H1 (cell line): ENCODE measurements at regions not wholly inside any gene's neighbourhood (a gene's known extent, or its start where the extent isn't known, plus 50 kb on each side); places are given as distances from the start of the nearest gene placed in this dataset.

Source experiments
- CTCF ChIA-PET: fragments of 300-600 bp; sonication (Branson Sonifier 250); formaldehyde crosslinking; loops from one replicate; lab custom pipeline; 2021; ENCODE audit not compliant: partially characterized antibody; lab: Charles Lee
- POLR2A ChIA-PET: fragments of 300-600 bp; sonication (Branson Sonifier 250); formaldehyde crosslinking; loops from one replicate; lab custom pipeline; 2021; ENCODE audit warnings: inconsistent platforms; ENCODE audit not compliant: partially characterized antibody; lab: Charles Lee
- DNase-seq, 2 experiments: peaks; one replicate each; pipeline versions ENCODE4 v3.0.0 to v3.0.0-alpha.2; 2010 to 2022; ENCODE audit warnings: low spot score in 2 of 2, low read depth in 1 of 2, mixed read lengths in 1 of 2
- FAIRE-seq: peaks from 2 replicates; lab custom pipeline; 2011; peaks lifted over from hg19 to GRCh38; lab: Jason Lieb, UNC
- H2AFZ ChIP-seq: 2 replicates; pipeline ENCODE4 v1.8.1; 2012; ENCODE audit warnings: low read length, inconsistent platforms
- H2AK5ac ChIP-seq: 2 replicates; pipeline ENCODE4 v1.6.1; 2013; ENCODE audit warnings: low read depth, low read length
- H2BK120ac ChIP-seq: replicated peaks from 2 replicates; pipeline ENCODE3; 2013; ENCODE audit warnings: low read depth, low read length, inconsistent platforms
- H2BK12ac ChIP-seq: 2 replicates; pipeline ENCODE4 v1.6.1; 2013; ENCODE audit warnings: low read depth, low read length
- H2BK15ac ChIP-seq: 2 replicates; pipeline ENCODE4 v1.6.1; 2013; ENCODE audit warnings: low read length
- H2BK20ac ChIP-seq: 2 replicates; pipeline ENCODE4 v1.6.1; 2013; ENCODE audit warnings: low read length
- H2BK5ac ChIP-seq: 2 replicates; pipeline ENCODE4 v1.6.1; 2013; ENCODE audit warnings: low read depth, low read length
- H3K14ac ChIP-seq: 2 replicates; pipeline ENCODE4 v1.6.1; 2013; ENCODE audit warnings: inconsistent platforms; ENCODE audit not compliant: insufficient read length
- H3K18ac ChIP-seq: 2 replicates; pipeline ENCODE4 v1.6.1; 2013; ENCODE audit warnings: low read length; ENCODE audit errors: extremely low read depth
- H3K23ac ChIP-seq: 2 replicates; pipeline ENCODE4 v1.6.1; 2013; ENCODE audit warnings: inconsistent platforms; ENCODE audit not compliant: insufficient read length
- H3K23me2 ChIP-seq: 2 replicates; pipeline ENCODE4 v1.6.1; 2013; ENCODE audit warnings: low read depth, low read length
- H3K27ac ChIP-seq: 2 replicates; pipeline ENCODE4 v1.6.1; 2011; ENCODE audit warnings: low read depth, low read length, inconsistent platforms
- H3K27me3 ChIP-seq, 4 experiments: replicated peaks in 1 of 4; 1 replicate in 1 of 4; 2 replicates in 3 of 4; pipeline versions ENCODE4 v1.6.1 to v1.8.1; 2011 to 2013; ENCODE audit warnings: low read length in 3 of 4, mild to moderate bottlenecking in 3 of 4, inconsistent platforms in 2 of 4, mixed read lengths in 2 of 4, moderate library complexity in 1 of 4; ENCODE audit not compliant: control insufficient read depth in 3 of 4, insufficient read depth in 3 of 4; ENCODE audit errors: extremely low read depth in 1 of 4
- H3K36me3 ChIP-seq, 4 experiments: 2 replicates each; pipeline versions ENCODE4 v1.6.1 to v1.8.1; 2011 to 2013; ENCODE audit warnings: mild to moderate bottlenecking in 4 of 4, low read length in 3 of 4, moderate library complexity in 2 of 4, control low read depth in 1 of 4, inconsistent platforms in 1 of 4; ENCODE audit not compliant: insufficient read depth in 4 of 4, control insufficient read depth in 2 of 4
- H3K4ac ChIP-seq: replicated peaks from 2 replicates; pipeline ENCODE3; 2013; ENCODE audit warnings: low read length, low read depth, mixed read lengths, inconsistent platforms; ENCODE audit not compliant: insufficient read length
- H3K4me1 ChIP-seq, 4 experiments: replicated peaks in 1 of 4; 1 replicate in 1 of 4; 2 replicates in 3 of 4; pipeline versions ENCODE4 v1.6.1 to v1.8.1; 2011 to 2013; ENCODE audit warnings: low read length in 3 of 4, inconsistent platforms in 2 of 4, mixed read lengths in 1 of 4; ENCODE audit not compliant: insufficient read depth in 4 of 4, control insufficient read depth in 3 of 4
- H3K4me2 ChIP-seq, 2 experiments: 2 replicates each; pipeline versions ENCODE4 v1.6.1 to v1.8.1; 2011 to 2013; ENCODE audit warnings: low read depth in 2 of 2, low read length in 2 of 2, control low read depth in 1 of 2, inconsistent platforms in 1 of 2, mild to moderate bottlenecking in 1 of 2; ENCODE audit not compliant: insufficient read depth in 1 of 2
- H3K4me3 ChIP-seq, 4 experiments: fragments of 200-600, 300-600 bp in 1 of 4; sonication (generic), shearing (Covaris generic), sonication (Bioruptor Twin) in 1 of 4; 2 replicates each; pipeline versions ENCODE4 v1.5.1 to v1.8.1; 2011 to 2016; ENCODE audit warnings: low read length in 4 of 4, low read depth in 3 of 4, control low read depth in 2 of 4, inconsistent platforms in 2 of 4, mild to moderate bottlenecking in 2 of 4, mixed read lengths in 1 of 4, moderate library complexity in 1 of 4; ENCODE audit not compliant: insufficient read depth in 2 of 4; ENCODE audit errors: extremely low read depth in 1 of 4
- H3K56ac ChIP-seq: replicated peaks from 2 replicates; pipeline ENCODE3; 2013; ENCODE audit warnings: low read depth, mild to moderate bottlenecking, mixed read lengths, low read length, inconsistent platforms; ENCODE audit not compliant: insufficient read length
- H3K79me1 ChIP-seq: 2 replicates; pipeline ENCODE4 v1.6.1; 2013; ENCODE audit warnings: low read depth, low read length, control low read depth
- H3K79me2 ChIP-seq, 2 experiments: 2 replicates each; pipeline versions ENCODE4 v1.6.1 to v1.8.1; 2012 to 2013; ENCODE audit warnings: low read length in 2 of 2, mild to moderate bottlenecking in 2 of 2, inconsistent platforms in 1 of 2; ENCODE audit not compliant: insufficient read depth in 2 of 2, control insufficient read depth in 1 of 2
- H3K9ac ChIP-seq, 4 experiments: replicated peaks in 1 of 4; 1 replicate in 1 of 4; 2 replicates in 3 of 4; pipeline versions ENCODE4 v1.6.1 to v1.8.1; 2011 to 2013; ENCODE audit warnings: low read depth in 3 of 4, low read length in 3 of 4, control low read depth in 2 of 4, mild to moderate bottlenecking in 2 of 4, moderate library complexity in 2 of 4, inconsistent platforms in 1 of 4; ENCODE audit errors: extremely low read depth in 1 of 4
- H3K9me3 ChIP-seq, 2 experiments: 2 replicates each; pipeline versions ENCODE4 v1.6.1 to v1.8.1; 2012 to 2013; ENCODE audit warnings: mild to moderate bottlenecking in 2 of 2, moderate library complexity in 2 of 2, control low read depth in 1 of 2, inconsistent platforms in 1 of 2, low read depth in 1 of 2, low read length in 1 of 2, mixed read lengths in 1 of 2; ENCODE audit not compliant: insufficient read depth in 2 of 2
- H4K20me1 ChIP-seq, 2 experiments: replicated peaks in 1 of 2; 2 replicates each; pipeline versions ENCODE3 to v1.8.1; 2011 to 2013; ENCODE audit warnings: inconsistent platforms in 2 of 2, low read length in 2 of 2, mild to moderate bottlenecking in 1 of 2; ENCODE audit not compliant: insufficient read depth in 2 of 2, control insufficient read depth in 1 of 2
- H4K5ac ChIP-seq: 2 replicates; pipeline ENCODE4 v1.6.1; 2013; ENCODE audit warnings: low read length, low read depth, mixed read lengths, inconsistent platforms; ENCODE audit not compliant: insufficient read length
- H4K8ac ChIP-seq: 2 replicates; pipeline ENCODE4 v1.8.0; 2013; ENCODE audit warnings: mild to moderate bottlenecking, moderate library complexity, low read length, inconsistent platforms; ENCODE audit not compliant: insufficient read depth; ENCODE audit errors: extremely low read depth
- H4K91ac ChIP-seq: replicated peaks from 2 replicates; pipeline ENCODE3; 2013; ENCODE audit warnings: low read length, mixed read lengths, inconsistent platforms; ENCODE audit not compliant: insufficient read length
- BCL11A ChIP-seq, 2 experiments: IDR thresholded peaks; one replicate each; pipeline ENCODE4 v1.6.1; 2011; ENCODE audit warnings: low read depth in 2 of 2, low read length in 2 of 2, mild to moderate bottlenecking in 2 of 2
- JUN ChIP-seq: IDR thresholded peaks from 2 replicates; pipeline ENCODE4 v1.6.1; 2011; ENCODE audit warnings: low read depth, mild to moderate bottlenecking, improper control_type of control experiment, low read length
- KDM1A ChIP-seq: fragments of 200-600, 300-600 bp; sonication (generic); IDR thresholded peaks from 2 replicates; pipeline ENCODE4 v1.7.1; 2016; ENCODE audit warnings: mild to moderate bottlenecking, low read length, borderline replicate concordance
- KDM4A ChIP-seq: IDR thresholded peaks from one replicate; pipeline ENCODE4 v1.7.1; 2012; ENCODE audit warnings: low read depth, mild to moderate bottlenecking, moderate library complexity, low read length, inconsistent platforms; ENCODE audit not compliant: severe bottlenecking
- SIX5 ChIP-seq: IDR thresholded peaks from 2 replicates; pipeline ENCODE4 v1.6.1; 2011; ENCODE audit warnings: mild to moderate bottlenecking, low read depth, low read length
- WGBS, 2 experiments: shearing (Covaris generic) in 1 of 2; methylation state at CpG; one replicate each; pipeline versions ENCODE4 v1.1.6 to v1.1.7; 2013 to 2015; ENCODE audit warnings: low lambda C conversion rate in 2 of 2, mixed read lengths in 2 of 2, inconsistent platforms in 1 of 2, low coverage in 1 of 2, missing lambda C conversion rate in 1 of 2; ENCODE audit not compliant: insufficient replicate concordance in 2 of 2, insufficient coverage in 1 of 2, insufficient read length in 1 of 2; ENCODE audit errors: extremely low coverage in 1 of 2, missing lambda C conversion rate in 1 of 2; 5-methylcytosine and 5-hydroxymethylcytosine counted together

- Histone ChIP-seq H3K4me1 (no peaks in the 10 kb centered on the region), H2BK15ac (no peak overlapping the region), H3K4me2 (no peak overlapping the region), H3K27ac (no peak overlapping the region), H4K8ac (no peak overlapping the region), H2BK20ac (no peak overlapping the region), H3K23me2 (no peaks in the 10 kb centered on the region), H2BK5ac (no peak overlapping the region), H4K91ac (no peak overlapping the region), H3K9ac (no peak overlapping the region), H3K56ac (no peak overlapping the region), H3K4ac (no peak overlapping the region), H3K79me2 (no peaks in the 10 kb centered on the region), H4K20me1 (no peaks in the 10 kb centered on the region), H3K9me3 (no peaks in the 10 kb centered on the region), H3K14ac (no peak overlapping the region), H2AK5ac (no peak overlapping the region), H3K27me3 (no peaks in the 10 kb centered on the region), H3K36me3 (no peaks in the 10 kb centered on the region), H2BK120ac (no peak overlapping the region), H3K23ac (no peak overlapping the region), H3K18ac (no peak overlapping the region), H4K5ac (no peak overlapping the region), H2AFZ (no peak overlapping the region), H3K79me1 (no peaks in the 10 kb centered on the region), H2BK12ac (no peak overlapping the region), H3K4me3 (no peak overlapping the region)
- 93% methylated on average over 2 of the region's 2 CpGs; no CpG with 5 or more reads in 1 of the 2 experiments for WGBS, 2 experiments
- CTCF ChIA-PET, result interaction anchor here (0.6 kb wide), 1 partner anchor 652 kb away, joined by 3 read pairs; no protein-coding TSS in a partner anchor
- FAIRE-seq, result no peak
- POLR2A ChIA-PET, result no interaction called here
- no peak for DNase-seq
- TF ChIP-seq JUN, result no peak
- no peak for TF ChIP-seq KDM1A
- TF ChIP-seq BCL11A (IDR thresholded peaks at IDR 0.05; ENCODE audit: low read depth in 2 of 2, low read length in 2 of 2), result no peak
- no peak for TF ChIP-seq KDM4A
- TF ChIP-seq SIX5, result no peak
Observed at GRCh38 chr5:164555809-164556208, 1050.4 kb downstream of the MAT2B start.
